Lung (tissue), 11 donors: ENCODE measurements at regions not wholly inside any gene's neighbourhood (a gene's known extent, or its start where the extent isn't known, plus 50 kb on each side); places are given as distances from the start of the nearest gene placed in this dataset.

Source experiments
- ATAC-seq: fragments of 200-7000 bp; cut with Tn5 transposase; one replicate; pipeline ENCODE4 v1.9.1; 2020; ENCODE audit warnings: moderate number of reproducible peaks; ENCODE audit not compliant: insufficient read depth, low FRiP score
- DNase-seq, 3 donors: peaks; one replicate each; pipeline ENCODE4 v3.0.0-alpha.2; 2013 to 2017
- H3K27ac ChIP-seq, 2 donors: one replicate each; pipeline ENCODE4 v1.5.1; 2013; ENCODE audit warnings: mild to moderate bottlenecking in 2 of 2, moderate library complexity in 2 of 2, control low read depth in 1 of 2, inconsistent platforms in 1 of 2, low read depth in 1 of 2, low read length in 1 of 2
- H3K27me3 ChIP-seq, 3 donors: one replicate each; pipeline ENCODE4 v1.5.1; 2013; ENCODE audit warnings: low read length in 2 of 3; ENCODE audit not compliant: control insufficient read depth in 3 of 3, insufficient read depth in 3 of 3
- H3K36me3 ChIP-seq, 4 donors: one replicate each; pipeline ENCODE4 v1.5.1; 2013; ENCODE audit warnings: low read length in 4 of 4, mild to moderate bottlenecking in 1 of 4, moderate library complexity in 1 of 4; ENCODE audit not compliant: control insufficient read depth in 4 of 4, insufficient read depth in 4 of 4
- H3K4me1 ChIP-seq, 5 donors: one replicate each; pipeline ENCODE4 v1.5.1; 2013; ENCODE audit warnings: low read length in 5 of 5, mild to moderate bottlenecking in 2 of 5, moderate library complexity in 1 of 5; ENCODE audit not compliant: control insufficient read depth in 5 of 5, insufficient read depth in 5 of 5
- H3K4me3 ChIP-seq: one replicate; pipeline ENCODE4 v1.5.1; 2013; ENCODE audit warnings: mild to moderate bottlenecking, control low read depth, moderate library complexity
- H3K9ac ChIP-seq, 2 donors: one replicate each; pipeline ENCODE4 v1.5.1; 2013; ENCODE audit warnings: low read length in 2 of 2, control low read depth in 1 of 2; ENCODE audit not compliant: insufficient read depth in 1 of 2
- H3K9me3 ChIP-seq, 4 donors: one replicate each; pipeline ENCODE4 v1.5.1; 2013; ENCODE audit warnings: low read length in 3 of 4, mild to moderate bottlenecking in 1 of 4, moderate library complexity in 1 of 4; ENCODE audit not compliant: control insufficient read depth in 4 of 4, insufficient read depth in 3 of 4
- CTCF ChIP-seq: IDR thresholded peaks from 2 replicates; pipeline ENCODE4 v1.5.1; 2012; ENCODE audit warnings: mild to moderate bottlenecking; ENCODE audit errors: control extremely low read depth, extremely low read depth
- WGBS, 2 donors: extraction: QIAGEN DNeasy Blood & Tissue Kit; methylation state at CpG; one replicate each; pipeline ENCODE4 v1.1.7; 2013; 5-methylcytosine and 5-hydroxymethylcytosine counted together
- donor health status: control.
- donor health status: control.
- donor health status: Bipolar disorder and iron deficiency.
- donor health status: healthy.
- donor health status: DM: yes; HTN: yes; CAD: no.

- no peak for TF ChIP-seq CTCF
- no peak for ATAC-seq
- 69 to 72% methylated on average over 6 of the region's 6 CpGs for WGBS, 2 donors
Measured at GRCh38 chr2:208984376-208985090, 439.3 kb upstream of the MAP2 start.

GRCh38 chr2:208985644-208986043 is 438.2 kb upstream of the MAP2 start:
- H3K36me3 ChIP-seq, result no peaks in the 10 kb centered on the region
- no peak for DNase-seq
- H3K4me3 ChIP-seq, result no peak overlapping the region
- H3K9ac ChIP-seq, result no peak overlapping the region
- no peaks in the 10 kb centered on the region for H3K9me3 ChIP-seq
- no peak for ATAC-seq
- TF ChIP-seq CTCF, result no peak
- no peak overlapping the region for H3K27ac ChIP-seq
- H3K4me1 ChIP-seq, result no peaks in the 10 kb centered on the region
- 31 to 40% methylated on average over 5 of the region's 5 CpGs for WGBS, 2 donors
- no peaks in the 10 kb centered on the region for H3K27me3 ChIP-seq

More at GRCh38 chr2:208984376-208985090, 439.3 kb upstream of the MAP2 start:
- no peak overlapping the region for H3K4me3 ChIP-seq
- H3K9me3 ChIP-seq, result no peaks in the 10 kb centered on the region
- no peaks in the 10 kb centered on the region for H3K4me1 ChIP-seq
- no peak overlapping the region for H3K9ac ChIP-seq
- H3K27me3 ChIP-seq, result no peaks in the 10 kb centered on the region
- no peaks in the 10 kb centered on the region for H3K36me3 ChIP-seq
- no peak overlapping the region for H3K27ac ChIP-seq
- DNase-seq, result peak in 2 of 3 donors; percentile 2 to 5

- H3K4me1 ChIP-seq, result no peaks in the 10 kb centered on the region
- no peak overlapping the region for H3K9ac ChIP-seq
- no peak for TF ChIP-seq CTCF
- H3K4me3 ChIP-seq, result no peak overlapping the region
- H3K27ac ChIP-seq, result no peak overlapping the region
- WGBS, 2 donors, result 70 to 89% methylated on average over 3 of the region's 3 CpGs
- H3K27me3 ChIP-seq, result no peaks in the 10 kb centered on the region
- H3K36me3 ChIP-seq, result no peaks in the 10 kb centered on the region
- peaks cover 0 to 2% (median 0%) of the 10 kb centered on the region in 4 donors for H3K9me3 ChIP-seq
- ATAC-seq (no peak), DNase-seq (no peak)
Measured at GRCh38 chr2:208990716-208991115, 433.1 kb upstream of the MAP2 start.

GRCh38 chr2:208999911-209000310 is 423.9 kb upstream of the MAP2 start:
- no peak for TF ChIP-seq CTCF

More at GRCh38 chr2:208999911-209000310, 423.9 kb upstream of the MAP2 start:
- Histone ChIP-seq H3K27ac (no peak overlapping the region), H3K36me3 (no peaks in the 10 kb centered on the region), H3K9me3 (peaks cover 0 to 4% (median 0%) of the 10 kb centered on the region in 4 donors), H3K9ac (no peak overlapping the region), H3K4me3 (no peak overlapping the region), H3K4me1 (no peaks in the 10 kb centered on the region), H3K27me3 (no peaks in the 10 kb centered on the region)
- no peak for DNase-seq
- ATAC-seq, result no peak
- WGBS, 2 donors, result 63 to 69% methylated on average over 2 of the region's 2 CpGs
